Limb (tissue), 2 donors: ENCODE measurements at regions not wholly inside any gene's neighbourhood (a gene's known extent, or its start where the extent isn't known, plus 50 kb on each side); places are given as distances from the start of the nearest gene placed in this dataset.
A peak's percentile ranks its signal among the peaks of the same experiment; 100 is the strongest.
"Not testable (repeated sequence)": the region's sequence is repeated elsewhere in the genome, so short reads cannot be mapped to it uniquely, and the experiment has no call there.

ENCODE experiments used
- DNase-seq, 2 donors: peaks; one replicate each; pipeline ENCODE4 v3.0.0-alpha.2; 2016; ENCODE audit errors: extremely low spot score in 2 of 2

- DNase-seq: no peak
Observed at GRCh38 chr10:133020193-133020817, 67.4 kb upstream of the ADGRA1 start.

GRCh38 chr10:133019651-133020050 lies 68.1 kb upstream of the ADGRA1 start:
- no peak for DNase-seq

GRCh38 chr10:133019191-133019590 lies 68.5 kb upstream of the ADGRA1 start:
- DNase-seq: no peak

- no peak for DNase-seq
Observed at GRCh38 chr10:133018491-133018890, 69.2 kb upstream of the ADGRA1 start.

GRCh38 chr10:133017203-133017601 lies 70.5 kb upstream of the ADGRA1 start:
- no peak for DNase-seq

- DNase-seq: no peak
Observed at GRCh38 chr10:133016493-133017202, 71.1 kb upstream of the ADGRA1 start.

- DNase-seq: no peak
Observed at GRCh38 chr10:133015816-133016462, 71.8 kb upstream of the ADGRA1 start.

GRCh38 chr10:133015321-133015720 lies 72.4 kb upstream of the ADGRA1 start:
- DNase-seq: no peak

GRCh38 chr10:133014416-133015210 lies 72.2 kb upstream of the CFAP46 start:
- DNase-seq: no peak

- no peak for DNase-seq
Observed at GRCh38 chr10:133013463-133013862, 71.1 kb upstream of the CFAP46 start.

- no peak for DNase-seq
Observed at GRCh38 chr10:133012573-133013359, 70.4 kb upstream of the CFAP46 start.

- DNase-seq: no peak
Observed at GRCh38 chr10:133011882-133012281, 69.5 kb upstream of the CFAP46 start.

- not testable (repeated sequence) for DNase-seq
Observed at GRCh38 chr10:133011393-133011792, 69.0 kb upstream of the CFAP46 start.

- not testable (repeated sequence) for DNase-seq
Observed at GRCh38 chr10:133010843-133011179, 68.4 kb upstream of the CFAP46 start.

- DNase-seq: peak in 1 of 2 donors; percentile 60
Observed at GRCh38 chr10:133010095-133010842, 67.9 kb upstream of the CFAP46 start.

- DNase-seq: no peak
Observed at GRCh38 chr10:133009218-133009950, 67.0 kb upstream of the CFAP46 start.

GRCh38 chr10:133008736-133009135 lies 66.4 kb upstream of the CFAP46 start:
- DNase-seq: no peak

- DNase-seq: no peak
Observed at GRCh38 chr10:133008196-133008595, 65.8 kb upstream of the CFAP46 start.

- no peak for DNase-seq
Observed at GRCh38 chr10:133007360-133007858, 65.0 kb upstream of the CFAP46 start.

GRCh38 chr10:133006806-133007205 lies 64.4 kb upstream of the CFAP46 start:
- DNase-seq: no peak
